ENCODE measurements at regions not wholly inside any gene's neighbourhood (a gene's known extent, or its start where the extent isn't known, plus 50 kb on each side); places are given as distances from the start of the nearest gene placed in this dataset.
A peak's percentile ranks its signal among the peaks of the same experiment; 100 is the strongest.

GRCh38 chr7:21146642-21147423 is 281.1 kb upstream of the SP4 start:
- no peak for DNase-seq (ENCODE audit: low spot score)

- no peak for DNase-seq (ENCODE audit: low spot score)
Measured at GRCh38 chr7:21149809-21150208, 278.1 kb upstream of the SP4 start.

GRCh38 chr7:21154614-21155013 is 273.3 kb upstream of the SP4 start:
- DNase-seq (ENCODE audit: low spot score) = no peak

- DNase-seq (ENCODE audit: low spot score) = no peak
Measured at GRCh38 chr7:21159506-21159905, 268.4 kb upstream of the SP4 start.

- no peak for DNase-seq (ENCODE audit: low spot score)
Measured at GRCh38 chr7:21160401-21160800, 267.5 kb upstream of the SP4 start.

GRCh38 chr7:21167942-21168341 is 259.9 kb upstream of the SP4 start:
- DNase-seq (ENCODE audit: low spot score) = no peak

- DNase-seq (ENCODE audit: low spot score) = peak; percentile 26
Measured at GRCh38 chr7:21169667-21170580, 258.0 kb upstream of the SP4 start.

- DNase-seq (ENCODE audit: low spot score) = no peak
Measured at GRCh38 chr7:21172800-21173199, 255.1 kb upstream of the SP4 start.

- no peak for DNase-seq (ENCODE audit: low spot score)
Measured at GRCh38 chr7:21173436-21173835, 254.4 kb upstream of the SP4 start.

- DNase-seq (ENCODE audit: low spot score) = no peak
Measured at GRCh38 chr7:21175714-21176113, 252.2 kb upstream of the SP4 start.

- no peak for DNase-seq (ENCODE audit: low spot score)
Measured at GRCh38 chr7:21184942-21185652, 242.8 kb upstream of the SP4 start.

GRCh38 chr7:21185653-21186265 is 242.1 kb upstream of the SP4 start:
- no peak for DNase-seq (ENCODE audit: low spot score)

- DNase-seq (ENCODE audit: low spot score) = no peak
Measured at GRCh38 chr7:21191321-21192073, 236.4 kb upstream of the SP4 start.

- DNase-seq (ENCODE audit: low spot score) = no peak
Measured at GRCh38 chr7:21192657-21193056, 235.2 kb upstream of the SP4 start.

GRCh38 chr7:21193895-21194294 is 234.0 kb upstream of the SP4 start:
- no peak for DNase-seq (ENCODE audit: low spot score)

- no peak for DNase-seq (ENCODE audit: low spot score)
Measured at GRCh38 chr7:21194936-21195335, 232.9 kb upstream of the SP4 start.

GRCh38 chr7:21198921-21199320 is 229.0 kb upstream of the SP4 start:
- no peak for DNase-seq (ENCODE audit: low spot score)

- DNase-seq (ENCODE audit: low spot score) = no peak
Measured at GRCh38 chr7:21200503-21200902, 227.4 kb upstream of the SP4 start.

- no peak for DNase-seq (ENCODE audit: low spot score)
Measured at GRCh38 chr7:21214657-21215056, 213.2 kb upstream of the SP4 start.

- no peak for DNase-seq (ENCODE audit: low spot score)
Measured at GRCh38 chr7:21215307-21215706, 212.6 kb upstream of the SP4 start.

- no peak for DNase-seq (ENCODE audit: low spot score)
Measured at GRCh38 chr7:21217365-21217764, 210.5 kb upstream of the SP4 start.
